ENCODE measurements at regions not wholly inside any gene's neighbourhood (a gene's known extent, or its start where the extent isn't known, plus 50 kb on each side); places are given as distances from the start of the nearest gene placed in this dataset.

DNA sequence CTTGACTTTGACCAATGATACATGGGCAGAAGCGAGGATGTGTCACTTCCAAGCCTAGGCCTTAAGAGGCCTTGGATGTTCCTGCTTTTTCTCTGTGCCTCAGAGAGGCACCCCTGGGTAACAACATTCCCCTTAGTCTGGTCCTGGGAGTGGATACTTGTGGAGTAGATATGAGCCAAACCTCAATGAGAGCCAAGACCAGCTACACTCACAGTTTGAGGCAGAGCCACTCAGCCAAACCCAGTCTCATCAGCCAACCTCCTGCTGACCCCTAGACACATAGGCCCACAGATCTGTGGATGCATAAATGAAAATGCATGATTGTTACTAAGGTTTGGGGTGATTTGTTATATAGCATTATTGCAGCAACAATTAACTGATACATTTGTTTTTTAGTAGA lies 114.2 kb downstream of the ZNF621 start:
- 83 to 100% methylated on average over 1 of the region's 1 CpG for WGBS, 2 donors
- Histone ChIP-seq H3K4me1 (no peaks in the 10 kb centered on the region), H3K27ac (no peak overlapping the region), H3K9me3 (peaks cover 0 to 8% (median 6%) of the 10 kb centered on the region in 3 donors), H3K27me3 (no peaks in the 10 kb centered on the region), H3K4me3 (no peak overlapping the region), H3K36me3 (no peaks in the 10 kb centered on the region)
- no peak for TF ChIP-seq POLR2A (IDR thresholded peaks at IDR 0.05)
- TF ChIP-seq, protein P1, sequence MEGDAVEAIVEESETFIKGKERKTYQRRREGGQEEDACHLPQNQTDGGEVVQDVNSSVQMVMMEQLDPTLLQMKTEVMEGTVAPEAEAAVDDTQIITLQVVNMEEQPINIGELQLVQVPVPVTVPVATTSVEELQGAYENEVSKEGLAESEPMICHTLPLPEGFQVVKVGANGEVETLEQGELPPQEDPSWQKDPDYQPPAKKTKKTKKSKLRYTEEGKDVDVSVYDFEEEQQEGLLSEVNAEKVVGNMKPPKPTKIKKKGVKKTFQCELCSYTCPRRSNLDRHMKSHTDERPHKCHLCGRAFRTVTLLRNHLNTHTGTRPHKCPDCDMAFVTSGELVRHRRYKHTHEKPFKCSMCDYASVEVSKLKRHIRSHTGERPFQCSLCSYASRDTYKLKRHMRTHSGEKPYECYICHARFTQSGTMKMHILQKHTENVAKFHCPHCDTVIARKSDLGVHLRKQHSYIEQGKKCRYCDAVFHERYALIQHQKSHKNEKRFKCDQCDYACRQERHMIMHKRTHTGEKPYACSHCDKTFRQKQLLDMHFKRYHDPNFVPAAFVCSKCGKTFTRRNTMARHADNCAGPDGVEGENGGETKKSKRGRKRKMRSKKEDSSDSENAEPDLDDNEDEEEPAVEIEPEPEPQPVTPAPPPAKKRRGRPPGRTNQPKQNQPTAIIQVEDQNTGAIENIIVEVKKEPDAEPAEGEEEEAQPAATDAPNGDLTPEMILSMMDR (IDR thresholded peaks at IDR 0.05), result no peak
- DNase-seq, result no peak
- intact Hi-C loops (cut with DNase I), result no loop called here

DNA sequence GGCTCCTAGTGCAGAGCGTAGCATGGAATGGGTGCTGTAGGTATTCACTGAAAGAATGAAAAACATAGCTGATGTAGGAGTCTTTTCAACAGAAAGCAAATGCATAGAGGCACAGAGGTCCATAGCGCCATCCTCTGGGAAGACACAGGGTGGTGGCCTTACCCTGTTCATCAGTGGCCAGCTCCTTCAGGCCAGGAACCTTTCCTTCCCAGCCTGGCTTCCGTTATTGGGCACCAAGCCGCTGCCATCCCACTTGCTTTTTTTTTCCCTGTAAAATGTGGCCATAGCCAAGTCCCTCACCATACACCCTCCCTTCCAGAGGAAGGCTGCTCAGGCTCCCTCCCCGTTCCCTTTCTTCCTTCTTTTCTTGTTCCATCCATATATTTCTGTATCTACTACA lies 118.1 kb downstream of the ZNF621 start:
- H3K9me3 ChIP-seq, result no peaks in the 10 kb centered on the region
- no peaks in the 10 kb centered on the region for H3K36me3 ChIP-seq
- no peak overlapping the region for H3K4me3 ChIP-seq
- TF ChIP-seq, protein P1 (IDR thresholded peaks at IDR 0.05), result no peak
- no peak for TF ChIP-seq POLR2A (IDR thresholded peaks at IDR 0.05)
- 69 to 84% methylated on average over 5 of the region's 5 CpGs for WGBS, 2 donors
- no peak for DNase-seq
- no peaks in the 10 kb centered on the region for H3K27me3 ChIP-seq
- H3K27ac ChIP-seq, result no peak overlapping the region
- H3K4me1 ChIP-seq, result no peaks in the 10 kb centered on the region
- intact Hi-C loops (cut with DNase I), result no loop called here

DNA sequence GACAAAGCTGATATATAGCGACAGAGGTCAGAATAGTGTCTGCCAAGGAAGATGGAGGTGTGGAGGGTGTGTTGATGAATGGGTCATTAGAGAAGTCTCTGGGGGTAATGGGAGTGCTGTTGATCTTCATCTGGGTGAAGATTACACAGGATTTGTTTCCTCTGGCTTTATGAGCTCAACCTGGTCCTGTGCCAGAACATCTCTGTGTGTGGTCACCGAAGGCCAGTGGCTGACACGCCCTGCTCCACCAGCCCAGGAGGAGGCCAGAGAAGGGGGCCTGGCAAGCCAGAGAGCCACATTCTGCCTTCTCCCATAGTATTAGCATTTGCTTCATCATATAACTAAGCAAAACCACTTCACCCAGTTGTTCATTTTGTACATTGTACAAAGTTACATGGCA lies 121.1 kb downstream of the ZNF621 start:
- DNase-seq, result no peak
- Histone ChIP-seq H3K4me3 (no peak overlapping the region), H3K27ac (no peak overlapping the region), H3K4me1 (no peaks in the 10 kb centered on the region), H3K36me3 (no peaks in the 10 kb centered on the region), H3K27me3 (no peaks in the 10 kb centered on the region), H3K9me3 (no peaks in the 10 kb centered on the region)
- 79 to 80% methylated on average over 3 of the region's 3 CpGs for WGBS, 2 donors
- intact Hi-C loops (cut with DNase I), result no loop called here
- TF ChIP-seq, protein P1 (IDR thresholded peaks at IDR 0.05), result no peak
- TF ChIP-seq POLR2A (IDR thresholded peaks at IDR 0.05), result no peak

DNA sequence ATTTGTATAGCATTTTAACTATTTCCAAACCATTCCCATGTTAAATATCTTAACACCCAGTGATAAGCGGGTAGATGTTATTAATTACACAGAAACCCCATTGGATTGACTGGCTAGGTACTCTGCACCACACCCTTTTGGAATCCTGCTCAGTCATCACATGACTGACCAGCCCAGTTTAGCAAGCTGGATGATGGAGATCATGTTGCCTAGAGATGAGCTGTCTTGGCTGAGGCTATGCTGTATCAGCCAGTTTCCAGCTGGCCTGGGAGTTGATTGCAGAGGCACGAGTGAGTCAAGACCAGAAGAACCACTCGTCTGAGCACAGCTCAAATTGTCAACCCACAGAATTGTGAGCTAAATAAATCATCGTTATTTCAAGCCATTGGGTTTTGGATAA lies 124.6 kb downstream of the ZNF621 start:
- H3K4me1 ChIP-seq, result no peaks in the 10 kb centered on the region
- no peaks in the 10 kb centered on the region for H3K36me3 ChIP-seq
- H3K27me3 ChIP-seq, result no peaks in the 10 kb centered on the region
- intact Hi-C loops (cut with DNase I), result no loop called here
- WGBS, 2 donors, result 63 to 79% methylated on average over 2 to 4 of the region's 4 CpGs
- DNase-seq, result no peak
- H3K9me3 ChIP-seq, result no peaks in the 10 kb centered on the region
- H3K4me3 ChIP-seq, result no peak overlapping the region
- no peak for TF ChIP-seq POLR2A (IDR thresholded peaks at IDR 0.05)
- TF ChIP-seq, protein P1 (IDR thresholded peaks at IDR 0.05), result no peak
- H3K27ac ChIP-seq, result no peak overlapping the region

DNA sequence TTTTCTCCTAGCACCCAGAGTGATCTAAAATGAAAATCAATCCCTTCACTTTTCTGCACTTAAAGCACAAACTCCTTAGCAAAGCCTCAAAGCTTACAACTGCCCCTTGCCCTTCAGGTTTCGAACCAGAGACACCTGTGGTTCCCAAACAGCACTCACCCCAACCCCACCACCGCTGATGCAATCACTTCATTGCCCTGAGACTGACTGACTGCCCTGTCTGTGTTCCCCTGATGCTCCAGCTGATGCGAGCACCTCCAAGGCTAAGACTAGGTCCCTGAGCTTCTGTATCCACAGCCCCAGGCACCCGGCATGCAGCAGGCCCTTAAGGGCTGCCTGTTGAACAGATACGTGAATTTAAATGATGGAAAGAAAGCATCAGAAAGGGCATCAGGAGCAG lies 127.3 kb downstream of the ZNF621 start:
- no peaks in the 10 kb centered on the region for H3K27me3 ChIP-seq
- DNase-seq, result no peak
- H3K4me3 ChIP-seq, result no peak overlapping the region
- intact Hi-C loops (cut with DNase I), result no loop called here
- 82 to 85% methylated on average over 4 to 5 of the region's 5 CpGs for WGBS, 2 donors
- H3K4me1 ChIP-seq, result no peaks in the 10 kb centered on the region
- TF ChIP-seq, protein P1 (IDR thresholded peaks at IDR 0.05), result no peak
- no peak for TF ChIP-seq POLR2A (IDR thresholded peaks at IDR 0.05)
- H3K36me3 ChIP-seq, result no peaks in the 10 kb centered on the region
- no peak overlapping the region for H3K27ac ChIP-seq
- H3K9me3 ChIP-seq, result no peaks in the 10 kb centered on the region

Measured in esophagus squamous epithelium (tissue), 5 donors.